GM12878 (cell line): ENCODE measurements at regions not wholly inside any gene's neighbourhood (a gene's known extent, or its start where the extent isn't known, plus 50 kb on each side); places are given as distances from the start of the nearest gene placed in this dataset.

ENCODE experiments used
- ATAC-seq: fragments of 200-7000 bp; cut with Tn5 transposase; 3 replicates; pipeline ENCODE4 v1.9.1; 2020; ENCODE audit warnings: mild to moderate bottlenecking, moderate library complexity
- BruUV-seq: library from RNA; stranded (reverse); fragments of 400-500 nt; replicated peaks from 2 replicates; lab custom pipeline; 2021; lab: Mats Ljungman, UMichigan
- CTCF ChIA-PET: fragments of 300-600 bp; sonication (Branson Sonifier 250); formaldehyde crosslinking; extraction: SDS; loops from one replicate; lab custom pipeline; 2021; ENCODE audit warnings: inconsistent platforms; lab: Yijun Ruan, JAX
- POLR2A ChIA-PET: fragments of 350-600 bp; formaldehyde crosslinking; extraction: SDS; loops from one replicate; lab custom pipeline; 2021; ENCODE audit warnings: inconsistent platforms; lab: Charles Lee
- RAD21 ChIA-PET: fragments of 300-600 bp; sonication (Branson Sonifier 250); formaldehyde crosslinking; loops from one replicate; lab custom pipeline; 2023; ENCODE audit warnings: antibody characterized with exemption; ENCODE audit not compliant: unreplicated experiment; lab: Charles Lee
- SMC1A ChIA-PET: fragments of 300-600 bp; sonication (Branson Sonifier 250); formaldehyde crosslinking; loops from one replicate; lab custom pipeline; 2023; ENCODE audit not compliant: unreplicated experiment, uncharacterized antibody; lab: Charles Lee
- DNase-seq: peaks from one replicate; pipeline ENCODE4 v3.0.0-alpha.2; 2011; ENCODE audit warnings: low read depth, low spot score
- FAIRE-seq: peaks from 3 replicates; lab custom pipeline; 2011; peaks lifted over from hg19 to GRCh38; lab: Jason Lieb, UNC
- H2AFZ ChIP-seq: 2 replicates; pipeline ENCODE4 v1.6.0; 2011; ENCODE audit warnings: low read depth, low read length, control low read depth; ENCODE audit not compliant: control insufficient read depth
- H3K27ac ChIP-seq: 2 replicates; pipeline ENCODE4 v1.5.1; 2011; ENCODE audit warnings: control low read depth; ENCODE audit not compliant: control insufficient read depth, insufficient read depth
- H3K27me3 ChIP-seq, 2 experiments: replicated peaks in 1 of 2; 2 replicates each; pipeline versions ENCODE4 v1.6.0 to v1.6.1; 2011; ENCODE audit warnings: low read length in 1 of 2; ENCODE audit not compliant: control insufficient read depth in 2 of 2, insufficient read depth in 2 of 2
- H3K36me3 ChIP-seq, 2 experiments: 2 replicates each; pipeline ENCODE4 v1.5.1; 2011; ENCODE audit warnings: low read length in 1 of 2; ENCODE audit not compliant: control insufficient read depth in 2 of 2, insufficient read depth in 2 of 2
- H3K4me1 ChIP-seq: 2 replicates; pipeline ENCODE4 v1.6.1; 2011; ENCODE audit warnings: mild to moderate bottlenecking, low read length, moderate library complexity, mixed read lengths; ENCODE audit not compliant: control insufficient read depth, insufficient read depth
- H3K4me2 ChIP-seq: 2 replicates; pipeline ENCODE4 v1.6.0; 2011; ENCODE audit warnings: control low read depth; ENCODE audit not compliant: control insufficient read depth, insufficient read depth
- H3K4me3 ChIP-seq: fragments of 200-600 bp; sonication (generic); 2 replicates; pipeline ENCODE4 v1.5.1; 2016
- H3K79me2 ChIP-seq: 2 replicates; pipeline ENCODE4 v1.6.0; 2011; ENCODE audit warnings: low read length; ENCODE audit not compliant: control insufficient read depth, insufficient read depth
- H3K9ac ChIP-seq: 2 replicates; pipeline ENCODE4 v1.8.0; 2011; ENCODE audit warnings: low read length, control low read depth, mixed read lengths; ENCODE audit not compliant: control insufficient read depth, insufficient read depth
- H3K9me3 ChIP-seq: replicated peaks from 3 replicates; pipeline ENCODE4 v1.5.1; 2011; ENCODE audit warnings: mild to moderate bottlenecking, low read length; ENCODE audit not compliant: control insufficient read depth, insufficient read depth
- H4K20me1 ChIP-seq: 2 replicates; pipeline ENCODE4 v1.6.0; 2011; ENCODE audit not compliant: control insufficient read depth, insufficient read depth
- NFYB ChIP-seq: IDR thresholded peaks from 2 replicates; pipeline ENCODE4 v1.6.1; 2011; ENCODE audit warnings: low read depth, mild to moderate bottlenecking, low read length, improper control_type of control experiment, moderate library complexity; ENCODE audit not compliant: insufficient read depth
- PAX8 ChIP-seq: fragments of 450-650 bp; IDR thresholded peaks from 2 replicates; pipeline ENCODE4 v1.6.1; 2017; ENCODE audit warnings: mild to moderate bottlenecking, moderate library complexity
- SMARCA5 ChIP-seq: fragments of 450-650 bp; IDR thresholded peaks from 2 replicates; pipeline ENCODE4 v1.6.1; 2017; ENCODE audit warnings: mild to moderate bottlenecking
- TCF12 ChIP-seq: IDR thresholded peaks from 2 replicates; pipeline ENCODE4 v1.6.1; 2011; ENCODE audit warnings: low read depth, mild to moderate bottlenecking, low read length
- ZNF207 ChIP-seq: fragments of 450-650 bp; IDR thresholded peaks from 2 replicates; pipeline ENCODE4 v1.6.1; 2014; ENCODE audit warnings: antibody characterized with exemption, mild to moderate bottlenecking, borderline replicate concordance
- WGBS: methylation state at CpG from one replicate; pipeline ENCODE4 v1.1.6; 2016; ENCODE audit warnings: low lambda C conversion rate; ENCODE audit not compliant: insufficient replicate concordance, insufficient coverage; ENCODE audit errors: missing lambda C conversion rate; 5-methylcytosine and 5-hydroxymethylcytosine counted together
- in situ Hi-C: fragments of 300-500 bp; cut with MboI; formaldehyde crosslinking; loops from 9 replicates; pipeline ENCODE4 v1.14.3; 2018; ENCODE audit warnings: mixed read lengths
- intact Hi-C: fragments of 100-400 bp; cut with micrococcal nuclease; formaldehyde crosslinking; loops from one replicate; pipeline ENCODE4 v1.14.2; 2022; ENCODE audit not compliant: unreplicated experiment
- TF ChIP-seq, protein P1 (sequence below): fragments of 450-650 bp; conservative IDR thresholded peaks from 2 replicates; pipeline ENCODE4 v1.6.1; 2017; ENCODE audit warnings: mild to moderate bottlenecking, moderate library complexity

DNA sequence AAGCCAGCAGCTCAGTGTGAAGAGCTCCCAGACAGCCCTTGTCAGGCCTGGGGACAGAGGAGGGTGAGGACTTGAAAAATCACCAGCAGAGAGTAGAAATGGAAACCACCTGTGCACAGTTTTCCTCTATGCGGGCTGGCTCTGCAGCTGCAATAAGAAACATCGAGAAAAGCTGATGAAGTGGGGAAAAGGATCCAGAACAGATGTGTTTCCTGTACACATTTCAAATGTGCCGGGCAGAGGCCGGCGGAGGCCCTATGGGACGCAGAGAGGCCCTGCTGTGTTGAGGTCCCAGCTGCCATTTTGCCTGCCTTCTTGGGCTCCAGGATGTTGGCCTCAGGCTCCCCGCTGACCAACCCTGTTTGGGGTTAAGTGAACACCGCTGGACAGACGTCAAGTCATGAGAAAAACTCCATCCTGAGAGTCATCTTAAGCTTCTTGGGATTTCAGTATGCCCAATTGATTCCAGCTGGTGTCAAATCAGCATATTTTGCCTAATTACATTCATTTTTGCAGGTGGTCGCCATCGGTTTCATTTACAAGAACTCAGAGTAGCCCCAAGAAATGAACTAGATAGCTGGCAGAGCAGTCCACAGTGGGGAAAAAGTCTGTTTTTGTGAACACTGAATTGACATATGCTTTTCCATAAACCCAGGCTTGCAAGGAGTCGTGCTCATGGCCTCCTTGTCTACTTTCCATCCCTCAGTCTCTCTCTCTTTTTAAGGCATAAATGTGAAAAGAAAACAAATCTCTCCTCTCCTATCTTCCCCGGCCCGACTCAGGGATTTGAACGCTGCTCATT is 150.4 kb upstream of the PHACTR3 start:
- in situ Hi-C loops = no loop called here
- Histone ChIP-seq H3K9ac (no peak overlapping the region), H4K20me1 (no peaks in the 10 kb centered on the region), H3K27ac (no peak overlapping the region), H3K9me3 (no peaks in the 10 kb centered on the region), H3K4me1 (no peaks in the 10 kb centered on the region), H3K4me2 (no peak overlapping the region), H2AFZ (no peak overlapping the region), H3K36me3 (no peaks in the 10 kb centered on the region), H3K79me2 (no peaks in the 10 kb centered on the region), H3K27me3 (peaks cover 0 to 3% of the 10 kb centered on the region in 2 experiments; a peak in 2 of 4 replicates), H3K4me3 (no peak overlapping the region)
- POLR2A ChIA-PET = no interaction called here
- RAD21 ChIA-PET = no interaction called here
- intact Hi-C loops = loop anchor here (10.0 kb wide), 1 partner anchor 369 kb away; no protein-coding TSS in a partner anchor
- FAIRE-seq (no peak), ATAC-seq (no peak), DNase-seq (no peak)
- TF ChIP-seq SMARCA5 (no peak), ZNF207 (no peak), PAX8 (no peak), NFYB (no peak), TCF12 (no peak)
- TF ChIP-seq, protein P1, sequence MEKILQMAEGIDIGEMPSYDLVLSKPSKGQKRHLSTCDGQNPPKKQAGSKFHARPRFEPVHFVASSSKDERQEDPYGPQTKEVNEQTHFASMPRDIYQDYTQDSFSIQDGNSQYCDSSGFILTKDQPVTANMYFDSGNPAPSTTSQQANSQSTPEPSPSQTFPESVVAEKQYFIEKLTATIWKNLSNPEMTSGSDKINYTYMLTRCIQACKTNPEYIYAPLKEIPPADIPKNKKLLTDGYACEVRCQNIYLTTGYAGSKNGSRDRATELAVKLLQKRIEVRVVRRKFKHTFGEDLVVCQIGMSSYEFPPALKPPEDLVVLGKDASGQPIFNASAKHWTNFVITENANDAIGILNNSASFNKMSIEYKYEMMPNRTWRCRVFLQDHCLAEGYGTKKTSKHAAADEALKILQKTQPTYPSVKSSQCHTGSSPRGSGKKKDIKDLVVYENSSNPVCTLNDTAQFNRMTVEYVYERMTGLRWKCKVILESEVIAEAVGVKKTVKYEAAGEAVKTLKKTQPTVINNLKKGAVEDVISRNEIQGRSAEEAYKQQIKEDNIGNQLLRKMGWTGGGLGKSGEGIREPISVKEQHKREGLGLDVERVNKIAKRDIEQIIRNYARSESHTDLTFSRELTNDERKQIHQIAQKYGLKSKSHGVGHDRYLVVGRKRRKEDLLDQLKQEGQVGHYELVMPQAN = no peak
- CTCF ChIA-PET = interaction anchor here (0.6 to 1.1 kb wide), 2 partner anchors 366 to 584 kb away, joined by 3 read pairs; no protein-coding TSS in a partner anchor
- 28% methylated on average over 15 of the region's 15 CpGs for WGBS
- BruUV-seq = no TSS peak
- SMC1A ChIA-PET = no interaction called here
